HEK293T (cell line): ENCODE measurements at regions not wholly inside any gene's neighbourhood (a gene's known extent, or its start where the extent isn't known, plus 50 kb on each side); places are given as distances from the start of the nearest gene placed in this dataset.

ENCODE experiments used
- LEF1 ChIP-seq: fragments of 450-650 bp; IDR thresholded peaks from 2 replicates; pipeline ENCODE4 v1.6.1; 2017; ENCODE audit warnings: mild to moderate bottlenecking, borderline replicate concordance
- SUZ12 ChIP-seq: fragments of 450-650 bp; IDR thresholded peaks from 2 replicates; pipeline ENCODE4 v1.6.1; 2016; ENCODE audit warnings: mild to moderate bottlenecking

DNA sequence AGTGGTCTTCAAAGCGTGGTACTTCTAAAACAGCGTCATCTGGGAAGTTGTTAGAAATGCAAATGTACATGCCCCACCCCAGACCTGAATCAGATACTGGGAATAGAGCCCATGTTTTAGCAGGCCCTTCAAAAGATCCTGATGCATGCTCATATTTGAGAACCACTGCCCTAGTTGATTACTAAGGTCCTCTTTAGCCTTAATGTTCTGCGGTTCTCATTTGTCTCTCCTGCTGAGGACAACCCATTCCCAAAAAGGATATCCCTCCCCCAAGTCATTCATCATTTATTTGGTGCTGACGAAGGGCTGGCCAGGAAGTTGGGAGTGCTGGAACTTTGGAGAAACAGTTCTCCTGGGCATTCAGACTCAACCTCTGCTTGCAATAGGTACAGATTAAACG lies 92.4 kb upstream of the RALGPS2 start:
- TF ChIP-seq LEF1 (no peak), SUZ12 (no peak)
